ENCODE measurements at regions not wholly inside any gene's neighbourhood (a gene's known extent, or its start where the extent isn't known, plus 50 kb on each side); places are given as distances from the start of the nearest gene placed in this dataset.

- Histone ChIP-seq H3K4me1 (no peaks in the 10 kb centered on the region), H3K4me3 (no peak overlapping the region), H3K36me3 (no peaks in the 10 kb centered on the region), H3K27ac (no peak overlapping the region), H3K27me3 (no peaks in the 10 kb centered on the region), H3K9me3 (no peaks in the 10 kb centered on the region)
- TF ChIP-seq CTCF (IDR thresholded peaks at IDR 0.05) = no peak
- DNase-seq (ENCODE audit: low spot score) = no peak
These were observed 352.0 kb downstream of the TRAM1L1 start for GRCh38 chr4:116733370-116733769.

- Histone ChIP-seq H3K4me1 (no peaks in the 10 kb centered on the region), H3K4me3 (no peak overlapping the region), H3K27me3 (no peaks in the 10 kb centered on the region), H3K27ac (no peak overlapping the region), H3K36me3 (no peaks in the 10 kb centered on the region), H3K9me3 (no peaks in the 10 kb centered on the region)
- no peak for DNase-seq (ENCODE audit: low spot score)
- no peak for TF ChIP-seq CTCF (IDR thresholded peaks at IDR 0.05)
These were observed 358.9 kb downstream of the TRAM1L1 start for GRCh38 chr4:116726523-116726922.

GRCh38 chr4:116724249-116724648 is 361.1 kb downstream of the TRAM1L1 start:
- H3K27me3 ChIP-seq = no peaks in the 10 kb centered on the region
- no peaks in the 10 kb centered on the region for H3K36me3 ChIP-seq
- no peaks in the 10 kb centered on the region for H3K9me3 ChIP-seq
- H3K27ac ChIP-seq = no peak overlapping the region
- no peak for DNase-seq (ENCODE audit: low spot score)
- H3K4me3 ChIP-seq = no peak overlapping the region
- no peaks in the 10 kb centered on the region for H3K4me1 ChIP-seq
- no peak for TF ChIP-seq CTCF (IDR thresholded peaks at IDR 0.05)

- no peak for TF ChIP-seq CTCF (IDR thresholded peaks at IDR 0.05)
- Histone ChIP-seq H3K27ac (no peak overlapping the region), H3K9me3 (peaks cover 0 to 4% of the 10 kb centered on the region in 2 donors), H3K36me3 (no peaks in the 10 kb centered on the region), H3K4me1 (no peaks in the 10 kb centered on the region), H3K4me3 (no peak overlapping the region), H3K27me3 (no peaks in the 10 kb centered on the region)
- DNase-seq (ENCODE audit: low spot score) = no peak
These were observed 379.9 kb downstream of the TRAM1L1 start for GRCh38 chr4:116705466-116705865.

GRCh38 chr4:116702949-116703348 is 382.4 kb downstream of the TRAM1L1 start:
- no peak for DNase-seq (ENCODE audit: low spot score)
- Histone ChIP-seq H3K4me3 (no peak overlapping the region), H3K9me3 (peaks cover 0 to 4% of the 10 kb centered on the region in 2 donors), H3K27me3 (no peaks in the 10 kb centered on the region), H3K36me3 (no peaks in the 10 kb centered on the region), H3K4me1 (no peaks in the 10 kb centered on the region), H3K27ac (no peak overlapping the region)
- TF ChIP-seq CTCF (IDR thresholded peaks at IDR 0.05) = no peak

GRCh38 chr4:116688536-116688935 is 396.8 kb downstream of the TRAM1L1 start:
- no peak for TF ChIP-seq CTCF (IDR thresholded peaks at IDR 0.05)
- H3K36me3 ChIP-seq = no peaks in the 10 kb centered on the region
- H3K4me1 ChIP-seq = no peaks in the 10 kb centered on the region
- no peak overlapping the region for H3K27ac ChIP-seq
- no peaks in the 10 kb centered on the region for H3K9me3 ChIP-seq
- no peak for DNase-seq (ENCODE audit: low spot score)
- H3K4me3 ChIP-seq = no peak overlapping the region
- H3K27me3 ChIP-seq = no peaks in the 10 kb centered on the region

All from right atrium auricular region (tissue), 2 donors.